GM12892 (cell line): ENCODE measurements at regions not wholly inside any gene's neighbourhood (a gene's known extent, or its start where the extent isn't known, plus 50 kb on each side); places are given as distances from the start of the nearest gene placed in this dataset.

ENCODE experiments used
- POLR2A ChIP-seq: IDR thresholded peaks from 2 replicates; pipeline ENCODE4 v1.6.1; 2011; ENCODE audit warnings: low read depth, low read length, control low read depth
- TAF1 ChIP-seq: IDR thresholded peaks from 2 replicates; pipeline ENCODE4 v1.6.1; 2011; ENCODE audit warnings: low read depth, mild to moderate bottlenecking, control low read depth, low read length, borderline replicate concordance

DNA sequence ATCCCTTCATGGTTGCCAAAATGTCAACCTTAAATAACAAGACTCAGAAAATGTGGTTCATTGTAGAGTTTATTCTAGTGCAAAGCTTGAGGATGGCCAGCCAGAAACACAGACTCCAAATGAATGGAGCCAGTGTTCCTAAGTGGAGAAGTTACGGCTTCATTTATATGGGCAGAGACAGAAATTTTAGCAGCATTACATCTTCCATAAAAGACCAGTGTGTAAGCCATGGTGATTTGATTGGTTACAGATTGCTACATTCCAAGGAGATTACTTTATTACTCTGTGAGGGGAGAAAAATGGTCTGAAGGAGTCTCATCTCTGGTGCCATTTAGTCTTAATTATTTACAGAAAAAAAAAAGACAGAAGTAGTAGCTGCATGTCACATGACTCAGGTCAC lies 97.8 kb downstream of the OTOR start:
- TF ChIP-seq POLR2A (no peak), TAF1 (no peak)
